MM.1S (cell line): ENCODE measurements at regions not wholly inside any gene's neighbourhood (a gene's known extent, or its start where the extent isn't known, plus 50 kb on each side); places are given as distances from the start of the nearest gene placed in this dataset.

Experiments used
- CTCF ChIP-seq: fragments of 300-600 bp; sonication (generic); IDR thresholded peaks from 2 replicates; pipeline ENCODE4 v1.5.1; 2016; ENCODE audit warnings: antibody characterized with exemption, low read length, mixed read lengths
- EZH2 ChIP-seq: fragments of 300-600 bp; sonication (generic); optimal IDR thresholded peaks from 2 replicates; pipeline ENCODE3; 2017; ENCODE audit warnings: low read depth, mild to moderate bottlenecking, antibody characterized with exemption, low read length, mixed read lengths
- EZH2phosphoT487 ChIP-seq: fragments of 300-600 bp; sonication (generic); IDR thresholded peaks from 2 replicates; pipeline ENCODE4 v1.6.1; 2018; ENCODE audit warnings: antibody characterized with exemption, low read length

- TF ChIP-seq CTCF, result no peak
- TF ChIP-seq EZH2, result no peak
- TF ChIP-seq EZH2phosphoT487, result no peak
Measured at GRCh38 chr9:675697-676370, 165.7 kb upstream of the DMRT1 start.
